ENCODE measurements at regions not wholly inside any gene's neighbourhood (a gene's known extent, or its start where the extent isn't known, plus 50 kb on each side); places are given as distances from the start of the nearest gene placed in this dataset.

GRCh38 chr7:131845573-131846314, 289.3 kb upstream of the PODXL start:
- Histone ChIP-seq H3K9me3 (ENCODE audit: control insufficient read depth in 2 of 2, insufficient read depth in 1 of 2, low read depth in 1 of 2, low read length in 1 of 2) (no peaks in the 10 kb centered on the region), H3K36me3 (ENCODE audit: control insufficient read depth in 3 of 3, insufficient read depth in 2 of 3, low read depth in 1 of 3, low read length in 3 of 3) (no peaks in the 10 kb centered on the region), H3K4me1 (ENCODE audit: control insufficient read depth in 3 of 3, insufficient read depth in 2 of 3, low read depth in 1 of 3, low read length in 2 of 3) (no peaks in the 10 kb centered on the region), H3K27ac (ENCODE audit: low read depth in 1 of 3, low read length in 2 of 3) (no peak overlapping the region), H3K4me3 (ENCODE audit: low read depth in 1 of 3, low read length in 3 of 3) (no peak overlapping the region), H3K27me3 (ENCODE audit: control insufficient read depth in 3 of 3, insufficient read depth in 3 of 3, low read length in 3 of 3) (peaks cover 0 to 2% (median 0%) of the 10 kb centered on the region in 3 donors)
- 58 to 74% (median 71%) methylated on average over 8 of the region's 8 CpGs for WGBS, 3 donors
- FAIRE-seq (no peak), DNase-seq (no peak)

GRCh38 chr7:131844369-131844768, 287.9 kb upstream of the PODXL start:
- Histone ChIP-seq H3K9me3 (ENCODE audit: control insufficient read depth in 2 of 2, insufficient read depth in 1 of 2, low read depth in 1 of 2, low read length in 1 of 2) (no peaks in the 10 kb centered on the region), H3K4me1 (ENCODE audit: control insufficient read depth in 3 of 3, insufficient read depth in 2 of 3, low read depth in 1 of 3, low read length in 2 of 3) (no peaks in the 10 kb centered on the region), H3K36me3 (ENCODE audit: control insufficient read depth in 3 of 3, insufficient read depth in 2 of 3, low read depth in 1 of 3, low read length in 3 of 3) (no peaks in the 10 kb centered on the region), H3K4me3 (ENCODE audit: low read depth in 1 of 3, low read length in 3 of 3) (no peak overlapping the region), H3K27me3 (ENCODE audit: control insufficient read depth in 3 of 3, insufficient read depth in 3 of 3, low read length in 3 of 3) (peaks cover 0 to 2% (median 0%) of the 10 kb centered on the region in 3 donors), H3K27ac (ENCODE audit: low read depth in 1 of 3, low read length in 2 of 3) (no peak overlapping the region)
- DNase-seq = no peak
- no peak for FAIRE-seq
- WGBS, 3 donors = 18 to 32% (median 21%) methylated on average over 3 of the region's 3 CpGs

GRCh38 chr7:131843898-131844331, 287.5 kb upstream of the PODXL start:
- 6 to 24% (median 12%) methylated on average over 10 of the region's 10 CpGs for WGBS, 3 donors
- no peak for FAIRE-seq
- Histone ChIP-seq H3K4me1 (ENCODE audit: control insufficient read depth in 3 of 3, insufficient read depth in 2 of 3, low read depth in 1 of 3, low read length in 2 of 3) (no peaks in the 10 kb centered on the region), H3K27me3 (ENCODE audit: control insufficient read depth in 3 of 3, insufficient read depth in 3 of 3, low read length in 3 of 3) (peaks cover 0 to 2% (median 0%) of the 10 kb centered on the region in 3 donors), H3K4me3 (ENCODE audit: low read depth in 1 of 3, low read length in 3 of 3) (no peak overlapping the region), H3K9me3 (ENCODE audit: control insufficient read depth in 2 of 2, insufficient read depth in 1 of 2, low read depth in 1 of 2, low read length in 1 of 2) (no peaks in the 10 kb centered on the region), H3K27ac (ENCODE audit: low read depth in 1 of 3, low read length in 2 of 3) (no peak overlapping the region), H3K36me3 (ENCODE audit: control insufficient read depth in 3 of 3, insufficient read depth in 2 of 3, low read depth in 1 of 3, low read length in 3 of 3) (no peaks in the 10 kb centered on the region)
- DNase-seq = peak; percentile 31 to 45

GRCh38 chr7:131839967-131840690, 283.7 kb upstream of the PODXL start:
- H3K36me3 ChIP-seq (ENCODE audit: control insufficient read depth in 3 of 3, insufficient read depth in 2 of 3, low read depth in 1 of 3, low read length in 3 of 3) = no peaks in the 10 kb centered on the region
- FAIRE-seq (no peak), DNase-seq (no peak)
- H3K27me3 ChIP-seq (ENCODE audit: control insufficient read depth in 3 of 3, insufficient read depth in 3 of 3, low read length in 3 of 3) = no peaks in the 10 kb centered on the region
- no peak overlapping the region for H3K27ac ChIP-seq (ENCODE audit: low read depth in 1 of 3, low read length in 2 of 3)
- H3K4me3 ChIP-seq (ENCODE audit: low read depth in 1 of 3, low read length in 3 of 3) = no peak overlapping the region
- H3K4me1 ChIP-seq (ENCODE audit: control insufficient read depth in 3 of 3, insufficient read depth in 2 of 3, low read depth in 1 of 3, low read length in 2 of 3) = no peaks in the 10 kb centered on the region
- 76 to 87% (median 78%) methylated on average over 4 of the region's 4 CpGs for WGBS, 3 donors
- H3K9me3 ChIP-seq (ENCODE audit: control insufficient read depth in 2 of 2, insufficient read depth in 1 of 2, low read depth in 1 of 2, low read length in 1 of 2) = no peaks in the 10 kb centered on the region

GRCh38 chr7:131836733-131837132, 280.3 kb upstream of the PODXL start:
- H3K9me3 ChIP-seq (ENCODE audit: control insufficient read depth in 2 of 2, insufficient read depth in 1 of 2, low read depth in 1 of 2, low read length in 1 of 2) = no peaks in the 10 kb centered on the region
- no peak for FAIRE-seq

GRCh38 chr7:131835141-131835540, 278.7 kb upstream of the PODXL start:
- FAIRE-seq (no peak), DNase-seq (no peak)
- Histone ChIP-seq H3K9me3 (ENCODE audit: control insufficient read depth in 2 of 2, insufficient read depth in 1 of 2, low read depth in 1 of 2, low read length in 1 of 2) (no peaks in the 10 kb centered on the region), H3K4me3 (ENCODE audit: low read depth in 1 of 3, low read length in 3 of 3) (no peak overlapping the region), H3K4me1 (ENCODE audit: control insufficient read depth in 3 of 3, insufficient read depth in 2 of 3, low read depth in 1 of 3, low read length in 2 of 3) (no peaks in the 10 kb centered on the region), H3K36me3 (ENCODE audit: control insufficient read depth in 3 of 3, insufficient read depth in 2 of 3, low read depth in 1 of 3, low read length in 3 of 3) (no peaks in the 10 kb centered on the region), H3K27me3 (ENCODE audit: control insufficient read depth in 3 of 3, insufficient read depth in 3 of 3, low read length in 3 of 3) (peaks cover 0 to 3% (median 0%) of the 10 kb centered on the region in 3 donors), H3K27ac (ENCODE audit: low read depth in 1 of 3, low read length in 2 of 3) (no peak overlapping the region)
- 82 to 84% (median 82%) methylated on average over 3 of the region's 3 CpGs for WGBS, 3 donors

More at GRCh38 chr7:131836733-131837132, 280.3 kb upstream of the PODXL start:
- Histone ChIP-seq H3K4me3 (ENCODE audit: low read depth in 1 of 3, low read length in 3 of 3) (no peak overlapping the region), H3K4me1 (ENCODE audit: control insufficient read depth in 3 of 3, insufficient read depth in 2 of 3, low read depth in 1 of 3, low read length in 2 of 3) (no peaks in the 10 kb centered on the region), H3K27ac (ENCODE audit: low read depth in 1 of 3, low read length in 2 of 3) (no peak overlapping the region), H3K36me3 (ENCODE audit: control insufficient read depth in 3 of 3, insufficient read depth in 2 of 3, low read depth in 1 of 3, low read length in 3 of 3) (no peaks in the 10 kb centered on the region), H3K27me3 (ENCODE audit: control insufficient read depth in 3 of 3, insufficient read depth in 3 of 3, low read length in 3 of 3) (no peaks in the 10 kb centered on the region)
- no peak for DNase-seq
- 34 to 54% (median 43%) methylated on average over 2 of the region's 2 CpGs for WGBS, 3 donors

- Histone ChIP-seq H3K27ac (ENCODE audit: low read depth in 1 of 3, low read length in 2 of 3) (no peak overlapping the region), H3K4me3 (ENCODE audit: low read depth in 1 of 3, low read length in 3 of 3) (no peak overlapping the region), H3K36me3 (ENCODE audit: control insufficient read depth in 3 of 3, insufficient read depth in 2 of 3, low read depth in 1 of 3, low read length in 3 of 3) (no peaks in the 10 kb centered on the region), H3K4me1 (ENCODE audit: control insufficient read depth in 3 of 3, insufficient read depth in 2 of 3, low read depth in 1 of 3, low read length in 2 of 3) (no peaks in the 10 kb centered on the region), H3K9me3 (ENCODE audit: control insufficient read depth in 2 of 2, insufficient read depth in 1 of 2, low read depth in 1 of 2, low read length in 1 of 2) (peaks cover 1 to 3% of the 10 kb centered on the region in 2 donors), H3K27me3 (ENCODE audit: control insufficient read depth in 3 of 3, insufficient read depth in 3 of 3, low read length in 3 of 3) (peaks cover 0 to 11% (median 2%) of the 10 kb centered on the region in 3 donors)
- DNase-seq (no peak), FAIRE-seq (no peak)
- WGBS, 3 donors = 70 to 83% (median 78%) methylated on average over 11 of the region's 11 CpGs
These were observed 274.3 kb upstream of the PODXL start for GRCh38 chr7:131830681-131831080.

GRCh38 chr7:131829947-131830558, 273.6 kb upstream of the PODXL start:
- no peak overlapping the region for H3K27ac ChIP-seq (ENCODE audit: low read depth in 1 of 3, low read length in 2 of 3)
- peaks cover 1 to 3% of the 10 kb centered on the region in 2 donors for H3K9me3 ChIP-seq (ENCODE audit: control insufficient read depth in 2 of 2, insufficient read depth in 1 of 2, low read depth in 1 of 2, low read length in 1 of 2)
- FAIRE-seq (no peak), DNase-seq (peak in 1 of 2 donors; percentile 16)
- no peaks in the 10 kb centered on the region for H3K36me3 ChIP-seq (ENCODE audit: control insufficient read depth in 3 of 3, insufficient read depth in 2 of 3, low read depth in 1 of 3, low read length in 3 of 3)
- H3K27me3 ChIP-seq (ENCODE audit: control insufficient read depth in 3 of 3, insufficient read depth in 3 of 3, low read length in 3 of 3) = peaks cover 0 to 11% (median 2%) of the 10 kb centered on the region in 3 donors
- no peaks in the 10 kb centered on the region for H3K4me1 ChIP-seq (ENCODE audit: control insufficient read depth in 3 of 3, insufficient read depth in 2 of 3, low read depth in 1 of 3, low read length in 2 of 3)
- 16 to 33% (median 31%) methylated on average over 18 of the region's 18 CpGs for WGBS, 3 donors
- H3K4me3 ChIP-seq (ENCODE audit: low read depth in 1 of 3, low read length in 3 of 3) = no peak overlapping the region

All from small intestine (tissue), 7 donors.